Muscle of arm (tissue), 1 donor: ENCODE measurements at regions not wholly inside any gene's neighbourhood (a gene's known extent, or its start where the extent isn't known, plus 50 kb on each side); places are given as distances from the start of the nearest gene placed in this dataset.
"Not testable (repeated sequence)": the region's sequence is repeated elsewhere in the genome, so short reads cannot be mapped to it uniquely, and the experiment has no call there.

ENCODE experiments used
- DNase-seq: peaks from one replicate; pipeline ENCODE4 v3.0.0-alpha.2; 2013

- DNase-seq: no peak
Measured at GRCh38 chr5:124512952-124513632, 233.3 kb downstream of the ZNF608 start.

GRCh38 chr5:124512236-124512635 is 234.2 kb downstream of the ZNF608 start:
- no peak for DNase-seq

- no peak for DNase-seq
Measured at GRCh38 chr5:124511791-124512190, 234.6 kb downstream of the ZNF608 start.

- DNase-seq: no peak
Measured at GRCh38 chr5:124507688-124508087, 238.8 kb downstream of the ZNF608 start.

GRCh38 chr5:124504081-124504916 is 242.1 kb downstream of the ZNF608 start:
- no peak for DNase-seq

GRCh38 chr5:124502551-124502950 is 243.9 kb downstream of the ZNF608 start:
- DNase-seq: no peak

- DNase-seq: not testable (repeated sequence)
Measured at GRCh38 chr5:124499818-124500217, 246.6 kb downstream of the ZNF608 start.

GRCh38 chr5:124496968-124497367 is 249.5 kb downstream of the ZNF608 start:
- DNase-seq: not testable (repeated sequence)

GRCh38 chr5:124494540-124495116 is 251.8 kb downstream of the ZNF608 start:
- no peak for DNase-seq

GRCh38 chr5:124492444-124493224 is 253.8 kb downstream of the ZNF608 start:
- no peak for DNase-seq

GRCh38 chr5:124490315-124490714 is 256.1 kb downstream of the ZNF608 start:
- not testable (repeated sequence) for DNase-seq

- DNase-seq: no peak
Measured at GRCh38 chr5:124481419-124481818, 265.0 kb downstream of the ZNF608 start.

GRCh38 chr5:124480964-124481363 is 265.5 kb downstream of the ZNF608 start:
- no peak for DNase-seq

GRCh38 chr5:124480022-124480421 is 266.4 kb downstream of the ZNF608 start:
- DNase-seq: no peak

- DNase-seq: no peak
Measured at GRCh38 chr5:124478264-124478663, 268.2 kb downstream of the ZNF608 start.

- DNase-seq: no peak
Measured at GRCh38 chr5:124477577-124477976, 268.9 kb downstream of the ZNF608 start.

- DNase-seq: no peak
Measured at GRCh38 chr5:124477062-124477461, 269.4 kb downstream of the ZNF608 start.

- no peak for DNase-seq
Measured at GRCh38 chr5:124474528-124475215, 271.8 kb downstream of the ZNF608 start.

- no peak for DNase-seq
Measured at GRCh38 chr5:124468671-124469411, 277.6 kb downstream of the ZNF608 start.

- DNase-seq: no peak
Measured at GRCh38 chr5:124467745-124468144, 278.7 kb downstream of the ZNF608 start.

- DNase-seq: no peak
Measured at GRCh38 chr5:124466011-124466410, 280.4 kb downstream of the ZNF608 start.
